Upper lobe of left lung (tissue), 4 donors: ENCODE measurements at regions not wholly inside any gene's neighbourhood (a gene's known extent, or its start where the extent isn't known, plus 50 kb on each side); places are given as distances from the start of the nearest gene placed in this dataset.

Source experiments
- EP300 ChIP-seq, 4 donors: sonication (generic); formaldehyde crosslinking; IDR thresholded peaks; one replicate each; pipeline ENCODE4 v1.5.1; 2017; ENCODE audit warnings: antibody characterized with exemption in 4 of 4, control low read depth in 2 of 4
- POLR2A ChIP-seq, 4 donors: fragments of 450-650 bp; IDR thresholded peaks; one replicate each; pipeline ENCODE4 v1.5.1; 2016 to 2017; ENCODE audit warnings: antibody characterized with exemption in 4 of 4, mild to moderate bottlenecking in 2 of 4
- POLR2AphosphoS5 ChIP-seq, 2 donors: sonication (generic); formaldehyde crosslinking; IDR thresholded peaks; one replicate each; pipeline ENCODE4 v1.5.1; 2017; ENCODE audit warnings: antibody characterized with exemption in 2 of 2
- TF ChIP-seq, protein P1 (sequence below), 6 experiments: fragments of 450-650 bp in 4 of 6; fragments of 200-600 bp in 2 of 6; sonication (generic) in 2 of 6; IDR thresholded peaks; one replicate each; pipeline ENCODE4 v1.5.1; 2016 to 2019; ENCODE audit warnings: antibody characterized with exemption in 6 of 6

DNA sequence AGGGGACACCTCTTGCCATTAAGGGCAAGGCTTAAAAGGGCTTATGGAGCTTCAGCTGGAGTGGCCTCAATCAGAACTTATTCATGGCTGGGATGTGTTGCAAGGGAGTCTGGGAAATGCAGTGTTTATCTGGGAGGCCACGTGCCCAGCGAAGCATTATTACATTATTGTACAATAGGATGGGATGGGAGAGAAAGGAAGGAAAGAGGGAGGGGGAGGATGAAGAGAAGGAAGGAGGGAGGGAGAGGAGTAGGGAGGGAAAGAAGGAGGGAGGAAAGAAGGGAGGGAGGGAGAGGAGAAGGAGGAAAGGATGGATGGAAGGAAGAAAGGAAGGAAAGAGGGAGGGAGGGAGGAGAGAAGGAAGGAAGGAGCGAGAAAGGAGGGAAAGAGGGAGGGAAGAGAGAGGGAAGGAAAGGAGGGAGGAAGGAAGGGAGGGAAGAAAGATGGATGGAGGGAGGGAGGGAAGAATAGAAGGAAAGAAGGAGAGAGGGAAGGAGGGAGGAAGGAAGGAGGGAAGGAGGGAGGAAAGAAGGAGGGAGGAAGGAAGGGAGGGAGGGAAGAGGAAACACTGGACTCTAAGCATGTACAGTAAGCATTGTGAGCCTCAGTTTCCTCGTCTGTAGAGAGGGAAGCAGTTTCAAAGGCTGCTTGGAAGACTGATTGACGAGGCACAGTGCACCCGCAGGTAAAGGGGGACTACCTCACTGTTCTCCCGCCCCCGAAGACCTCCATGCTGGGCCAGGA, 62.2 kb downstream of the MYEOV start:
- TF ChIP-seq, protein P1, sequence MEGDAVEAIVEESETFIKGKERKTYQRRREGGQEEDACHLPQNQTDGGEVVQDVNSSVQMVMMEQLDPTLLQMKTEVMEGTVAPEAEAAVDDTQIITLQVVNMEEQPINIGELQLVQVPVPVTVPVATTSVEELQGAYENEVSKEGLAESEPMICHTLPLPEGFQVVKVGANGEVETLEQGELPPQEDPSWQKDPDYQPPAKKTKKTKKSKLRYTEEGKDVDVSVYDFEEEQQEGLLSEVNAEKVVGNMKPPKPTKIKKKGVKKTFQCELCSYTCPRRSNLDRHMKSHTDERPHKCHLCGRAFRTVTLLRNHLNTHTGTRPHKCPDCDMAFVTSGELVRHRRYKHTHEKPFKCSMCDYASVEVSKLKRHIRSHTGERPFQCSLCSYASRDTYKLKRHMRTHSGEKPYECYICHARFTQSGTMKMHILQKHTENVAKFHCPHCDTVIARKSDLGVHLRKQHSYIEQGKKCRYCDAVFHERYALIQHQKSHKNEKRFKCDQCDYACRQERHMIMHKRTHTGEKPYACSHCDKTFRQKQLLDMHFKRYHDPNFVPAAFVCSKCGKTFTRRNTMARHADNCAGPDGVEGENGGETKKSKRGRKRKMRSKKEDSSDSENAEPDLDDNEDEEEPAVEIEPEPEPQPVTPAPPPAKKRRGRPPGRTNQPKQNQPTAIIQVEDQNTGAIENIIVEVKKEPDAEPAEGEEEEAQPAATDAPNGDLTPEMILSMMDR (IDR thresholded peaks at IDR 0.05) = no peak
- TF ChIP-seq EP300 (IDR thresholded peaks at IDR 0.05) (no peak), POLR2A (IDR thresholded peaks at IDR 0.05) (no peak), POLR2AphosphoS5 (IDR thresholded peaks at IDR 0.05) (no peak)
